ENCODE measurements at regions not wholly inside any gene's neighbourhood (a gene's known extent, or its start where the extent isn't known, plus 50 kb on each side); places are given as distances from the start of the nearest gene placed in this dataset.

- H3K27ac ChIP-seq = no peak overlapping the region
- TF ChIP-seq EZH2 (IDR thresholded peaks at IDR 0.05) (no peak), POLR2AphosphoS5 (IDR thresholded peaks at IDR 0.05; ENCODE audit: borderline replicate concordance, low read depth, low read length) (no peak), FOXP2 (optimal IDR thresholded peaks at IDR 0.05; ENCODE audit: control extremely low read depth, extremely low read length, insufficient read depth) (no peak)
- no peak overlapping the region for H3K9ac ChIP-seq (ENCODE audit: insufficient read length)
- no peaks in the 10 kb centered on the region for H3K36me3 ChIP-seq (ENCODE audit: insufficient read depth, low read length)
- H3K4me3 ChIP-seq = no peak overlapping the region
- no peaks in the 10 kb centered on the region; the same call in 1 of the 2 replicates for H3K9me3 ChIP-seq (ENCODE audit: low read depth, low read length)
- no peak for DNase-seq (ENCODE audit: low read depth, low spot score)
Measured at GRCh38 chr4:144480068-144480467, 165.9 kb upstream of the HHIP start.

- Histone ChIP-seq H3K27ac (no peak overlapping the region), H3K36me3 (ENCODE audit: insufficient read depth, low read length) (no peaks in the 10 kb centered on the region), H3K9ac (ENCODE audit: insufficient read length) (no peak overlapping the region), H3K9me3 (ENCODE audit: low read depth, low read length) (no peaks in the 10 kb centered on the region), H3K4me3 (no peak overlapping the region)
- TF ChIP-seq EZH2 (IDR thresholded peaks at IDR 0.05) = no peak
- no peak for TF ChIP-seq FOXP2 (optimal IDR thresholded peaks at IDR 0.05; ENCODE audit: control extremely low read depth, extremely low read length, insufficient read depth)
- no peak for TF ChIP-seq POLR2AphosphoS5 (IDR thresholded peaks at IDR 0.05; ENCODE audit: borderline replicate concordance, low read depth, low read length)
- no peak for DNase-seq (ENCODE audit: low read depth, low spot score)
Measured at GRCh38 chr4:144489831-144490230, 156.1 kb upstream of the HHIP start.

- DNase-seq (ENCODE audit: low read depth, low spot score) = no peak
- no peak overlapping the region for H3K9ac ChIP-seq (ENCODE audit: insufficient read length)
- H3K4me3 ChIP-seq = no peak overlapping the region
- TF ChIP-seq EZH2 (IDR thresholded peaks at IDR 0.05) (no peak), FOXP2 (optimal IDR thresholded peaks at IDR 0.05; ENCODE audit: control extremely low read depth, extremely low read length, insufficient read depth) (no peak), POLR2AphosphoS5 (IDR thresholded peaks at IDR 0.05; ENCODE audit: borderline replicate concordance, low read depth, low read length) (no peak)
- H3K36me3 ChIP-seq (ENCODE audit: insufficient read depth, low read length) = no peaks in the 10 kb centered on the region
- H3K27ac ChIP-seq = no peak overlapping the region
- no peaks in the 10 kb centered on the region for H3K9me3 ChIP-seq (ENCODE audit: low read depth, low read length)
Measured at GRCh38 chr4:144494280-144494679, 151.7 kb upstream of the HHIP start.

- Histone ChIP-seq H3K4me3 (no peak overlapping the region), H3K36me3 (ENCODE audit: insufficient read depth, low read length) (no peaks in the 10 kb centered on the region), H3K9me3 (ENCODE audit: low read depth, low read length) (no peaks in the 10 kb centered on the region), H3K27ac (no peak overlapping the region), H3K9ac (ENCODE audit: insufficient read length) (no peak overlapping the region)
- no peak for DNase-seq (ENCODE audit: low read depth, low spot score)
- TF ChIP-seq FOXP2 (optimal IDR thresholded peaks at IDR 0.05; ENCODE audit: control extremely low read depth, extremely low read length, insufficient read depth) (no peak), EZH2 (IDR thresholded peaks at IDR 0.05) (no peak), POLR2AphosphoS5 (IDR thresholded peaks at IDR 0.05; ENCODE audit: borderline replicate concordance, low read depth, low read length) (no peak)
Measured at GRCh38 chr4:144495944-144496343, 150.0 kb upstream of the HHIP start.

GRCh38 chr4:144499777-144500176 lies 146.2 kb upstream of the HHIP start:
- TF ChIP-seq EZH2 (IDR thresholded peaks at IDR 0.05) = no peak
- no peak for TF ChIP-seq FOXP2 (optimal IDR thresholded peaks at IDR 0.05; ENCODE audit: control extremely low read depth, extremely low read length, insufficient read depth)
- no peak for TF ChIP-seq POLR2AphosphoS5 (IDR thresholded peaks at IDR 0.05; ENCODE audit: borderline replicate concordance, low read depth, low read length)
- Histone ChIP-seq H3K36me3 (ENCODE audit: insufficient read depth, low read length) (no peaks in the 10 kb centered on the region), H3K9me3 (ENCODE audit: low read depth, low read length) (no peaks in the 10 kb centered on the region), H3K4me3 (no peak overlapping the region), H3K27ac (no peak overlapping the region), H3K9ac (ENCODE audit: insufficient read length) (no peak overlapping the region)
- no peak for DNase-seq (ENCODE audit: low read depth, low spot score)

- no peak overlapping the region for H3K4me3 ChIP-seq
- no peak overlapping the region for H3K27ac ChIP-seq
- no peaks in the 10 kb centered on the region for H3K36me3 ChIP-seq (ENCODE audit: insufficient read depth, low read length)
- no peak for DNase-seq (ENCODE audit: low read depth, low spot score)
- H3K9ac ChIP-seq (ENCODE audit: insufficient read length) = no peak overlapping the region
- no peak for TF ChIP-seq FOXP2 (optimal IDR thresholded peaks at IDR 0.05; ENCODE audit: control extremely low read depth, extremely low read length, insufficient read depth)
- no peaks in the 10 kb centered on the region for H3K9me3 ChIP-seq (ENCODE audit: low read depth, low read length)
Measured at GRCh38 chr4:144501231-144501780, 144.7 kb upstream of the HHIP start.

GRCh38 chr4:144504883-144505282 lies 141.1 kb upstream of the HHIP start:
- Histone ChIP-seq H3K4me3 (peak overlapping the region; percentile 30; the same call in 1 of the 2 replicates), H3K9me3 (ENCODE audit: low read depth, low read length) (no peaks in the 10 kb centered on the region), H3K9ac (ENCODE audit: insufficient read length) (no peak overlapping the region), H3K27ac (peak overlapping the region; percentile 76), H3K36me3 (ENCODE audit: insufficient read depth, low read length) (no peaks in the 10 kb centered on the region)
- peak; percentile 35 for DNase-seq (ENCODE audit: low read depth, low spot score)
- no peak for TF ChIP-seq FOXP2 (optimal IDR thresholded peaks at IDR 0.05; ENCODE audit: control extremely low read depth, extremely low read length, insufficient read depth)

- H3K36me3 ChIP-seq (ENCODE audit: insufficient read depth, low read length) = no peaks in the 10 kb centered on the region
- no peaks in the 10 kb centered on the region for H3K9me3 ChIP-seq (ENCODE audit: low read depth, low read length)
- TF ChIP-seq POLR2AphosphoS5 (IDR thresholded peaks at IDR 0.05; ENCODE audit: borderline replicate concordance, low read depth, low read length) = no peak
- no peak for TF ChIP-seq FOXP2 (optimal IDR thresholded peaks at IDR 0.05; ENCODE audit: control extremely low read depth, extremely low read length, insufficient read depth)
- TF ChIP-seq EZH2 (IDR thresholded peaks at IDR 0.05) = no peak
- no peak overlapping the region for H3K4me3 ChIP-seq
- no peak for DNase-seq (ENCODE audit: low read depth, low spot score)
- no peak overlapping the region for H3K9ac ChIP-seq (ENCODE audit: insufficient read length)
- H3K27ac ChIP-seq = no peak overlapping the region
Measured at GRCh38 chr4:144507311-144508101, 138.4 kb upstream of the HHIP start.
